Hepatocyte (in vitro differentiated cells): ENCODE measurements at regions not wholly inside any gene's neighbourhood (a gene's known extent, or its start where the extent isn't known, plus 50 kb on each side); places are given as distances from the start of the nearest gene placed in this dataset.

Experiments used
- CTCF ChIP-seq: fragments of 200-600 bp; sonication (generic); IDR thresholded peaks from 2 replicates; pipeline ENCODE4 v1.5.1; 2016; ENCODE audit warnings: antibody characterized with exemption, mild to moderate bottlenecking; ENCODE audit not compliant: poor library complexity
- EZH2 ChIP-seq: fragments of 200-600 bp; sonication (generic); IDR thresholded peaks from 2 replicates; pipeline ENCODE4 v1.6.1; 2016; ENCODE audit warnings: antibody characterized with exemption, mild to moderate bottlenecking, borderline replicate concordance
- EZH2phosphoT487 ChIP-seq: fragments of 200-600 bp; sonication (generic); IDR thresholded peaks from one replicate; pipeline ENCODE4 v1.6.1; 2018; ENCODE audit warnings: antibody characterized with exemption, mild to moderate bottlenecking, low read depth, moderate library complexity; ENCODE audit not compliant: unreplicated experiment, severe bottlenecking

- TF ChIP-seq EZH2 (no peak), CTCF (no peak), EZH2phosphoT487 (no peak)
Measured at GRCh38 chr10:6321880-6322279, 119.1 kb downstream of the PFKFB3 start.
